ENCODE measurements at regions not wholly inside any gene's neighbourhood (a gene's known extent, or its start where the extent isn't known, plus 50 kb on each side); places are given as distances from the start of the nearest gene placed in this dataset.
"Not testable (repeated sequence)": the region's sequence is repeated elsewhere in the genome, so short reads cannot be mapped to it uniquely, and the experiment has no call there.

DNA sequence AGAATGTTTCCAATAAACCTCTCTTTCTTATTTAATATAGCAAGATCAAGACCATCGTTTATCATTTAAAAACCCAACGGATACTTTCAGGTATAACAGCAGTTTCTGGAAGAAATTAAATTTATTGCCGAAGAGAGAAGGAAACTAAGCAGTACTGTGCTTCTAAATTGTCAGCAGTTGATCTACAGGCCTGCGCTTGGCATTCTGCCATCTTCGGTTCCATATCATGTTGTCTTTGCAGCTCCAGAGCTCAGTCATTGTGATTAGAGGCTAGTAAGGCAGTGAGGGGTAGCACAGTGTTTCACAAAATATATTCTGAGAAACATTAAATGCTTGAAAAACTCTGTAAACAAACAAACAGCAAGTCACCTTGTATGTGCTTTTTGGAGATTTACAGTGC lies 301.3 kb downstream of the REEP3 start:
- Histone ChIP-seq H3K4me2 (no peak overlapping the region), H2AFZ (no peak overlapping the region), H3K27ac (no peak overlapping the region), H3K36me3 (replicated peaks; ENCODE audit: insufficient read depth, low read depth) (no peaks in the 10 kb centered on the region), H3K9me3 (ENCODE audit: low read depth) (no peaks in the 10 kb centered on the region), H4K20me1 (ENCODE audit: insufficient read depth, poor library complexity, severe bottlenecking) (no peaks in the 10 kb centered on the region), H3K27me3 (no peaks in the 10 kb centered on the region), H3K79me2 (no peaks in the 10 kb centered on the region), H3K4me1 (ENCODE audit: insufficient read depth) (no peaks in the 10 kb centered on the region), H3K9me2 (replicated peaks; ENCODE audit: insufficient read depth) (no peaks in the 10 kb centered on the region), H3K4me3 (no peak overlapping the region)
- TF ChIP-seq, protein P1, sequence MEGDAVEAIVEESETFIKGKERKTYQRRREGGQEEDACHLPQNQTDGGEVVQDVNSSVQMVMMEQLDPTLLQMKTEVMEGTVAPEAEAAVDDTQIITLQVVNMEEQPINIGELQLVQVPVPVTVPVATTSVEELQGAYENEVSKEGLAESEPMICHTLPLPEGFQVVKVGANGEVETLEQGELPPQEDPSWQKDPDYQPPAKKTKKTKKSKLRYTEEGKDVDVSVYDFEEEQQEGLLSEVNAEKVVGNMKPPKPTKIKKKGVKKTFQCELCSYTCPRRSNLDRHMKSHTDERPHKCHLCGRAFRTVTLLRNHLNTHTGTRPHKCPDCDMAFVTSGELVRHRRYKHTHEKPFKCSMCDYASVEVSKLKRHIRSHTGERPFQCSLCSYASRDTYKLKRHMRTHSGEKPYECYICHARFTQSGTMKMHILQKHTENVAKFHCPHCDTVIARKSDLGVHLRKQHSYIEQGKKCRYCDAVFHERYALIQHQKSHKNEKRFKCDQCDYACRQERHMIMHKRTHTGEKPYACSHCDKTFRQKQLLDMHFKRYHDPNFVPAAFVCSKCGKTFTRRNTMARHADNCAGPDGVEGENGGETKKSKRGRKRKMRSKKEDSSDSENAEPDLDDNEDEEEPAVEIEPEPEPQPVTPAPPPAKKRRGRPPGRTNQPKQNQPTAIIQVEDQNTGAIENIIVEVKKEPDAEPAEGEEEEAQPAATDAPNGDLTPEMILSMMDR (IDR thresholded peaks at IDR 0.05; ENCODE audit: poor library complexity) = no peak
- TF ChIP-seq EZH2phosphoT487 (IDR thresholded peaks at IDR 0.05; ENCODE audit: low read depth, severe bottlenecking, unreplicated experiment) = no peak
- 55% methylated on average over 5 of the region's 5 CpGs for WGBS (ENCODE audit: low lambda C conversion rate, missing lambda C conversion rate)
- no peak for DNase-seq (ENCODE audit: low spot score)

DNA sequence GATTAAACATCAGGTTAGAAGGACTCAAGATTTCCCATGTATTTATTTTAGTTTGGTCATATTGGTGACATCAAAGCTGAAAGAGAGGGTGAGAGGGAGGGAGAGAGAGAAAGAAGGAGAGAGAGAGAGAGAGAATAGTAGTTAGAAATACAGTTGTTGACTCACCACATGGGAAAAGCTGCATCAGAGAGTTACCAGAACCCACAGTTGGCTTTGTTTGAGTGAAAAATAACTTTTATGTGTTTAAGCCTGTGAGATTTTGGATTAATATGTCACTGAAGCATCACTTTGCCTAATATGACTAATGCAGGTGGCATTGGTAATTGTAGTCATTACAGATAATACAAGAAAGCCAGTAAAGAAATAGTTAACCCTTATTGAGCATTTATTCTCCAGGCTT lies 303.9 kb downstream of the REEP3 start:
- Histone ChIP-seq H3K4me3 (no peak overlapping the region), H3K4me1 (ENCODE audit: insufficient read depth) (no peaks in the 10 kb centered on the region), H3K27me3 (no peaks in the 10 kb centered on the region), H3K9me2 (replicated peaks; ENCODE audit: insufficient read depth) (no peaks in the 10 kb centered on the region), H3K36me3 (replicated peaks; ENCODE audit: insufficient read depth, low read depth) (no peaks in the 10 kb centered on the region), H3K27ac (no peak overlapping the region), H2AFZ (no peak overlapping the region), H3K9me3 (ENCODE audit: low read depth) (no peaks in the 10 kb centered on the region), H4K20me1 (ENCODE audit: insufficient read depth, poor library complexity, severe bottlenecking) (no peaks in the 10 kb centered on the region), H3K4me2 (no peak overlapping the region), H3K79me2 (no peaks in the 10 kb centered on the region)
- TF ChIP-seq EZH2 (IDR thresholded peaks at IDR 0.05; ENCODE audit: borderline replicate concordance) (no peak), EZH2phosphoT487 (IDR thresholded peaks at IDR 0.05; ENCODE audit: low read depth, severe bottlenecking, unreplicated experiment) (no peak)
- TF ChIP-seq, protein P1 (IDR thresholded peaks at IDR 0.05; ENCODE audit: poor library complexity) = no peak
- no peak for DNase-seq (ENCODE audit: low spot score)

DNA sequence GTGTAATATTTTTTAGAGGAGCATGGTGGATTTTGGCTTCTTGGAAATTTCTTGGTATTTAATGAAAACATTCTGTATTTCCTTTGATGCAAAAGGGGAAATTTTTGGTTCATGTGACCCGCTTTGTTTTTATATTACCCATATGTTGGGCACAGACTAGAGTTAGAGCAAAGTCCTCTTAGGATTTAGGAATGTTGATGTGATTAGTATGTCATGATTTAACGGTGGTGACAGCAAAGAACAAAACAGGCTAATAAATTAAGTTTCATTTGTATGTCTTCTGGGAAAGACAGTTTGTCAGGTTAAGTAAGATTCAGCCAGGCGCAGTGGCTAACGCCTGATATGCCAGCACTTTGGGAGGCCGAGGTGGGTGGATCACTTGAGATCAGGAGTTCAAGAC lies 304.6 kb downstream of the REEP3 start:
- no peak overlapping the region for H2AFZ ChIP-seq
- no peaks in the 10 kb centered on the region for H3K4me1 ChIP-seq (ENCODE audit: insufficient read depth)
- WGBS (ENCODE audit: low lambda C conversion rate, missing lambda C conversion rate) = 86% methylated on average over 5 of the region's 5 CpGs
- H4K20me1 ChIP-seq (ENCODE audit: insufficient read depth, poor library complexity, severe bottlenecking) = no peaks in the 10 kb centered on the region
- H3K79me2 ChIP-seq = no peaks in the 10 kb centered on the region
- no peak for DNase-seq (ENCODE audit: low spot score)
- no peaks in the 10 kb centered on the region for H3K27me3 ChIP-seq
- no peak overlapping the region for H3K4me2 ChIP-seq
- H3K27ac ChIP-seq = no peak overlapping the region
- TF ChIP-seq EZH2phosphoT487 (IDR thresholded peaks at IDR 0.05; ENCODE audit: low read depth, severe bottlenecking, unreplicated experiment) (no peak), EZH2 (IDR thresholded peaks at IDR 0.05; ENCODE audit: borderline replicate concordance) (no peak)
- TF ChIP-seq, protein P1 (IDR thresholded peaks at IDR 0.05; ENCODE audit: poor library complexity) = no peak
- no peak overlapping the region for H3K4me3 ChIP-seq
- no peaks in the 10 kb centered on the region for H3K9me2 ChIP-seq (replicated peaks; ENCODE audit: insufficient read depth)
- no peaks in the 10 kb centered on the region for H3K36me3 ChIP-seq (replicated peaks; ENCODE audit: insufficient read depth, low read depth)
- no peaks in the 10 kb centered on the region for H3K9me3 ChIP-seq (ENCODE audit: low read depth)

DNA sequence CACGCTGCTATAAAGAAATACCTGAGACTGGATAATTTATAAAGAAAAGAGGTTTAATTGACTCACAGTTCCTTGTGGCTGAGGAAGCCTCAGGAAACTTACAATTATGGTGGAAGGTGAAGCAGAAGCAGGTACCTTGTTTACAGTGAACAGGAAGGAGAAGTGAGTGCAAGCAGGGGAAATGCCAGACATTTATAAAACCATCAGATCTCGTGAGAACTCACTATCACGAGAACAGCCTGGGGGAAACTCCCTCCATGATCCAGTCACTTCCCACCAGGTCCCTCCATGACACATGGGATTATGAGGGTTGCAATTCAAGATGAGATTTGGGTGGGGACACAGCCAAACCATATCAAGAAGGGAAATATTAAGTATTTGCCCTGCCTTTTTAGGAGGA lies 305.8 kb downstream of the REEP3 start:
- not testable (repeated sequence) for H3K36me3 ChIP-seq (replicated peaks; ENCODE audit: insufficient read depth, low read depth); H3K27me3 ChIP-seq; H4K20me1 ChIP-seq (ENCODE audit: insufficient read depth, poor library complexity, severe bottlenecking); DNase-seq (ENCODE audit: low spot score); H3K9me3 ChIP-seq (ENCODE audit: low read depth); H3K27ac ChIP-seq; H3K4me1 ChIP-seq (ENCODE audit: insufficient read depth); H3K9me2 ChIP-seq (replicated peaks; ENCODE audit: insufficient read depth); H3K4me2 ChIP-seq; H3K4me3 ChIP-seq; H2AFZ ChIP-seq; H3K79me2 ChIP-seq
- 75% methylated on average over 3 of the region's 3 CpGs for WGBS (ENCODE audit: low lambda C conversion rate, missing lambda C conversion rate)

Measured in hepatocyte (in vitro differentiated cells).